Adrenal gland (tissue), 9 donors: ENCODE measurements at regions not wholly inside any gene's neighbourhood (a gene's known extent, or its start where the extent isn't known, plus 50 kb on each side); places are given as distances from the start of the nearest gene placed in this dataset.
A peak's percentile ranks its signal among the peaks of the same experiment; 100 is the strongest.

Experiments used
- DNase-seq, 7 donors: peaks; one replicate each; pipeline ENCODE4 v3.0.0-alpha.2; 2019 to 2020
- H3K27ac ChIP-seq, 5 donors: fragments of 200-600 bp; sonication (generic) in 4 of 5; 1 replicate in 3 of 5; 2 replicates in 2 of 5; pipeline versions ENCODE4 v1.5.1 to v1.8.0; 2016 to 2020; ENCODE audit warnings: mild to moderate bottlenecking in 1 of 5
- H3K27me3 ChIP-seq: fragments of 200-600 bp; 2 replicates; pipeline ENCODE4 v1.8.0; 2021
- H3K36me3 ChIP-seq, 2 donors: fragments of 200-600 bp; replicated peaks in 1 of 2; 1 replicate in 1 of 2; 2 replicates in 1 of 2; pipeline versions ENCODE4 v1.5.1 to v1.8.0; 2018 to 2022
- H3K4me1 ChIP-seq, 2 donors: fragments of 200-600 bp; replicated peaks in 1 of 2; 1 replicate in 1 of 2; 2 replicates in 1 of 2; pipeline versions ENCODE4 v1.5.1 to v1.8.0; 2018 to 2021
- H3K4me3 ChIP-seq, 4 donors: fragments of 200-600 bp; sonication (generic) in 3 of 4; one replicate each; pipeline ENCODE4 v1.5.1; 2016 to 2018
- H3K9me3 ChIP-seq, 3 donors: fragments of 200-600 bp; sonication (generic) in 1 of 3; replicated peaks in 1 of 3; 1 replicate in 2 of 3; 2 replicates in 1 of 3; pipeline versions ENCODE4 v1.5.1 to v1.8.0; 2016 to 2021
- POLR2A ChIP-seq, 2 donors: fragments of 450-650 bp; IDR thresholded peaks; one replicate each; pipeline ENCODE4 v1.6.1; 2017; ENCODE audit warnings: antibody characterized with exemption in 2 of 2, mild to moderate bottlenecking in 2 of 2, moderate library complexity in 1 of 2
- WGBS, 4 donors: extraction: QIAGEN DNeasy Blood & Tissue Kit in 2 of 4; methylation state at CpG; one replicate each; pipeline versions ENCODE4 v1.1.5 to v1.1.7; 2013 to 2017; 5-methylcytosine and 5-hydroxymethylcytosine counted together
- intact Hi-C, 2 donors: fragments of 100-400 bp; cut with DNase I; formaldehyde crosslinking; loops; one replicate each; pipeline versions ENCODE4 v1.14.1 to v1.15.0; 2022 to 2023
- TF ChIP-seq, protein P1 (sequence below), 6 experiments: fragments of 450-650 bp in 4 of 6; fragments of 200-600 bp in 2 of 6; sonication (generic) in 1 of 6; IDR thresholded peaks; 1 replicate in 5 of 6; 2 replicates in 1 of 6; pipeline versions ENCODE4 v1.5.1 to v1.8.0; 2016 to 2021; ENCODE audit warnings: antibody characterized with exemption in 6 of 6, mild to moderate bottlenecking in 2 of 6, moderate library complexity in 1 of 6
- donor health status: healthy with polysubstance abuse.
- donor health status: Bipolar disorder and iron deficiency.
- donor health status: DM: yes; HTN: yes; CAD: no.
- donor health status: DM: no; HTN: no; CAD: no.
- donor health status: DM: no; HTN: no; CAD: no.

- no peak for DNase-seq
- WGBS, 4 donors, result 66 to 69% (median 68%) methylated on average over 9 of the region's 9 CpGs
- H3K27me3 ChIP-seq, result no peaks in the 10 kb centered on the region
- TF ChIP-seq, protein P1, sequence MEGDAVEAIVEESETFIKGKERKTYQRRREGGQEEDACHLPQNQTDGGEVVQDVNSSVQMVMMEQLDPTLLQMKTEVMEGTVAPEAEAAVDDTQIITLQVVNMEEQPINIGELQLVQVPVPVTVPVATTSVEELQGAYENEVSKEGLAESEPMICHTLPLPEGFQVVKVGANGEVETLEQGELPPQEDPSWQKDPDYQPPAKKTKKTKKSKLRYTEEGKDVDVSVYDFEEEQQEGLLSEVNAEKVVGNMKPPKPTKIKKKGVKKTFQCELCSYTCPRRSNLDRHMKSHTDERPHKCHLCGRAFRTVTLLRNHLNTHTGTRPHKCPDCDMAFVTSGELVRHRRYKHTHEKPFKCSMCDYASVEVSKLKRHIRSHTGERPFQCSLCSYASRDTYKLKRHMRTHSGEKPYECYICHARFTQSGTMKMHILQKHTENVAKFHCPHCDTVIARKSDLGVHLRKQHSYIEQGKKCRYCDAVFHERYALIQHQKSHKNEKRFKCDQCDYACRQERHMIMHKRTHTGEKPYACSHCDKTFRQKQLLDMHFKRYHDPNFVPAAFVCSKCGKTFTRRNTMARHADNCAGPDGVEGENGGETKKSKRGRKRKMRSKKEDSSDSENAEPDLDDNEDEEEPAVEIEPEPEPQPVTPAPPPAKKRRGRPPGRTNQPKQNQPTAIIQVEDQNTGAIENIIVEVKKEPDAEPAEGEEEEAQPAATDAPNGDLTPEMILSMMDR (IDR thresholded peaks at IDR 0.05), result no peak
- no peak for TF ChIP-seq POLR2A (IDR thresholded peaks at IDR 0.05)
- H3K4me1 ChIP-seq, result peaks cover 0 to 11% of the 10 kb centered on the region in 2 donors
- H3K36me3 ChIP-seq, result no peaks in the 10 kb centered on the region
- H3K27ac ChIP-seq, result peak overlapping the region in 1 of 5 donors; percentile 63
- H3K9me3 ChIP-seq, result no peaks in the 10 kb centered on the region
- no peak overlapping the region for H3K4me3 ChIP-seq
- intact Hi-C loops, result no loop called here
Observed at GRCh38 chr2:109702250-109702985, 88.3 kb downstream of the SOWAHC start.

GRCh38 chr2:109703077-109703476 lies 88.9 kb downstream of the SOWAHC start:
- H3K27me3 ChIP-seq, result no peaks in the 10 kb centered on the region
- peak overlapping the region in 1 of 5 donors; percentile 51 for H3K27ac ChIP-seq
- peaks cover 0 to 11% of the 10 kb centered on the region in 2 donors for H3K4me1 ChIP-seq
- no peaks in the 10 kb centered on the region for H3K36me3 ChIP-seq
- 68 to 78% (median 71%) methylated on average over 7 of the region's 7 CpGs for WGBS, 4 donors
- intact Hi-C loops, result no loop called here
- H3K9me3 ChIP-seq, result no peaks in the 10 kb centered on the region
- no peak overlapping the region for H3K4me3 ChIP-seq
- DNase-seq, result no peak
- TF ChIP-seq, protein P1 (IDR thresholded peaks at IDR 0.05), result no peak
- no peak for TF ChIP-seq POLR2A (IDR thresholded peaks at IDR 0.05)

- TF ChIP-seq, protein P1 (IDR thresholded peaks at IDR 0.05), result no peak
- TF ChIP-seq POLR2A (IDR thresholded peaks at IDR 0.05), result no peak
- intact Hi-C loops, result no loop called here
- H3K36me3 ChIP-seq, result no peaks in the 10 kb centered on the region
- no peaks in the 10 kb centered on the region for H3K27me3 ChIP-seq
- H3K4me1 ChIP-seq, result peaks cover 0 to 11% of the 10 kb centered on the region in 2 donors
- DNase-seq, result no peak
- no peak overlapping the region for H3K4me3 ChIP-seq
- WGBS, 4 donors, result 81 to 82% (median 82%) methylated on average over 3 of the region's 3 CpGs
- H3K27ac ChIP-seq, result no peak overlapping the region
- H3K9me3 ChIP-seq, result no peaks in the 10 kb centered on the region
Observed at GRCh38 chr2:109703798-109704197, 89.6 kb downstream of the SOWAHC start.

DNA sequence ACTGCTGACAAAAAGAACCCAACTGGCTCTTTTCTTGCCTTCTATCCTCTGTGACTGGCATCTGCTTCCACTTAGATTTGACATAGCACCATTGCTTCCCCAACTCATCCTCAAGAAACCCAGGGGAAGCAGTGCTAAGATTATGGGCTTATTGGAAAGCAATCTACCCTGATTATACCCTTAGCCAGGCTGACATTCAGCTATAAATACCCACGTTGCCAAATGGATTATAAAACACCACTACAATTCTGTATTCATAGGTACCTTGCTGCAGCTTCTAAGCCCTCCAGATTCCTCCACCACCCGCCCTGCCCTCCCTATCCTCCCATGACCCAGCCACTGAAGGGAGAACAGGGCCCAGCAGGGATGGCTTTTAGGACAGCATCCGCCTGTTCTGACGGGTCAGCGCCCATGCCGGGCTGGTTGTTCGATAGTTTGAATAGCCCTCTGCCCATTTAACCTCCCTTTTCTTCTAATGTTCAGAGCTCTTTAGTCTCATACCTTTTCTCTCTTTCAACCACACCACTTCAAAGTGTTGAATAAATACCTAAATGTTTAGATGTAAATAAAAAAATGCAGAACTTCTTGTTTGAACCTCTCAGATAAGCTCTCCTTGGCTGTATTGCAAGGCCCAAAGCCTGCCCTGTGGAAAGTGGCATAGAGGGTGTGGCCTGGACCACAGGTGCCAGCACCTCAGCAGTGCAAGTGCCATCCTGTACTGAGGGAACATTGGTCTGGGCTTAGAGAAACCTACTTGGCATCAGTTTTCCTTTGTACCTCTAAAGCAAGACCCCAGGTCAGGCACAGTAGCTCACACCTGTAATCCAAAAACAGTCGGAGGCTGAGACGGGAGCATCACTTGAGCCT lies 86.6 kb upstream of the RGPD5 start:
- no peaks in the 10 kb centered on the region for H3K9me3 ChIP-seq
- H3K4me1 ChIP-seq, result no peaks in the 10 kb centered on the region
- no peak for TF ChIP-seq POLR2A (IDR thresholded peaks at IDR 0.05)
- TF ChIP-seq, protein P1 (IDR thresholded peaks at IDR 0.05), result no peak
- 88 to 94% (median 90%) methylated on average over 9 of the region's 9 CpGs for WGBS, 4 donors
- H3K4me3 ChIP-seq, result no peak overlapping the region
- no peaks in the 10 kb centered on the region for H3K36me3 ChIP-seq
- intact Hi-C loops, result no loop called here
- H3K27me3 ChIP-seq, result no peaks in the 10 kb centered on the region
- DNase-seq, result no peak
- no peak overlapping the region for H3K27ac ChIP-seq
